HG03575 (cell line): ENCODE measurements at regions not wholly inside any gene's neighbourhood (a gene's known extent, or its start where the extent isn't known, plus 50 kb on each side); places are given as distances from the start of the nearest gene placed in this dataset.
"Not testable (repeated sequence)": the region's sequence is repeated elsewhere in the genome, so short reads cannot be mapped to it uniquely, and the experiment has no call there.

Source experiments
- ATAC-seq: cut with Tn5 transposase; IDR thresholded peaks from one replicate; pipeline ENCODE4 v1.9.1; 2021; ENCODE audit not compliant: unreplicated experiment, insufficient number of reproducible peaks, low FRiP score; ENCODE audit errors: extremely low read depth

- no peak for ATAC-seq
Measured at GRCh38 chr15:100762913-100763834, 116.5 kb upstream of the ALDH1A3 start.

DNA sequence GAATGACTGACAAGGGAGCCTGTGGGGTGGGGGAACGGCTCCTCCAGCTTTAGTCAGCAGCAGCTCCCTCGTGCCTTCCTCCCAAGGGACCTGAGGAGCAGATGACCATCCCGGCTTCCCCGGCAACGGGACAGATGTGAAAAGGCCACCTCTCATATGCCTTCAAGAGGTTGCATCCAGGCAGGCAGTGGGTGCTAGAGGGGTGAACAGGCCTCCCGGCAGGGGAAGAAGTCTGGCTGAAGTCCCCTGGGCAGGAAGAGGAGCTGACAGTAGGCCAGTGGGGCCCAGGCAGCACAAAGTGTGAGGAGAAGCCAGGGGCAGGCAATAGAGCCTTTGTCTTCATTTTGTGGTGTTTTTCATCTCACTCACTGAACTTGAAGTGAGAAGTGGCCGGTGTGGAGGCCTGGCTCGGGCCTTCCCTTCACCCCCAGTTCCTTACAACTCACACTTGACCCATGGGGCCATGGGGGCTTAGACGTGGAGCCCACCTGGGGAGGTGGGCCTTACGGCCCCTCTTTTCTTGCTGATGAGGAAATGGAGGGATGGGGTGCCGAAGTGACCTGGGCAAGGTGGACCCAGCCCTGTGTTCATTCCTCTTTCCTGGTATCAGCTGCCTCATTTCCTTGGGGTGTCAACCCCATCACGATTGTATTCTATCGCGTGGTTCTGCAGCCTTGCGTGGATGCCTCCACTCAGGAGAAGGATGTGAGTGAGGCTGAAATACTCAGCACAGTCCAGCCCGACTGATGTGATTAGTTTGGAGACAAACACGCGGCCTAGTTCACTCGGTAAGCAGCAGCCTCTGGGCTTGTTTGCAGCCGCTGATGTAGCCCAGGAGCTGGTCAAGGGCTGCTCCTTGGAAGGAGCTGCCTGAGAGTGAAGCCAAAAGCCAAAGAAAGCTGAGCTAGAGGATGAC, 115.5 kb upstream of the ALDH1A3 start:
- ATAC-seq = no peak

DNA sequence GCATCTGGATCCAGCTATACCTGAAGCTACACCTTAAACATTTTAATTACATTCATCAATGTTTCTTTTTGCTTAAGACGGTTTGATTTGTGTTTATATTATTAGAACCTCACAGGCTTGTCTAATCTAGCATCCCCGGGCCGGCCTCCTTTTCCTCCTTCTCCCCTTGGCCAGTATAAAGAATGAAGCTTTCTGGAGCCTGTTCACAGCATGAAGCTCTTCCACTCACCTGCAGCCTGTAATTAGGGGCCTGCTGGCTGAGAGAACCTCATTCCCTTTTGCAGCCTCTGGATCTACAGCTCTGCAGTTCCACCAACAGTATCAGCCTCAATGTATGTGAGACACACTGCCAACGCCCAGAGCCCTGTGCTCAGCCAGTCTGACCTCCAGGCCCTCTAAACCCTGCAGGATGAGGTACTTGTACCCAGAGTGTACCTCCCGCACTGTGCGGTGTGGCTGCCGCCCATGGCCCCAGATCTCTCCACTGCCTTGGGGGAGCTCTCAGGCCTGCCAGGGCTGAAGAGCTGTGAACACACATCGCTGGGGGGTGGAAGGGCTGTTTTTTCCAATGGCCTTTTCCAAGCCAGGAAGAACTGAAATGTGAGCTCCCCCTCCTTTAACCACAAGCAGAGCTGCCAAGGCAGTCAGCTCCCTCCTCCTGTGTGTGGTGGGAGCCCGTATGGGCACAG, 114.7 kb upstream of the ALDH1A3 start:
- ATAC-seq = no peak

GRCh38 chr15:100765467-100766241, 114.0 kb upstream of the ALDH1A3 start:
- ATAC-seq = no peak

GRCh38 chr15:100766243-100767000, 113.2 kb upstream of the ALDH1A3 start:
- no peak for ATAC-seq

GRCh38 chr15:100767001-100767825, 112.4 kb upstream of the ALDH1A3 start:
- ATAC-seq = no peak

DNA sequence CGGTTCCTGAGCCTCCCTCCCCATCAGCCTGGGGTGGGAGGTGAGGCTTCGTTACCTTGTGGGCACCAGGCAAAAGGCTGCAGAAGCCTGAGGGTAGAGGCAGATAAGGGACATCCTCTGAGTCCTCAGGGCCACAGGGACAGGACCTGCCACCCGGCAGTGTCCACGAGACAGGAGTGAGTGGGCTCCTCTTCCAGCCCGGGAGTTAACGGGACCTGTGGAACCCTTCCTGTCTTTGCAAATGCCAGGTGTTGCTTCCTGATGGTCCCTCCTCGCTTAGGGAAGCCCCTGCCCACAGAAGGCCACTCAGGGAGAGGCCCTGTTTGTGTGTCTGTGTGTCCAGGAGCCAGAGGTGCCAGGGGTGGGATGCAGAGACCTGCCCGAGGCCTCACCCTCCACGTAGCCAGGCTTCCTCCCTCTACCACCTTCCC, 111.1 kb upstream of the ALDH1A3 start:
- ATAC-seq = no peak

- ATAC-seq = no peak
Measured at GRCh38 chr15:100769043-100769974, 110.3 kb upstream of the ALDH1A3 start.

DNA sequence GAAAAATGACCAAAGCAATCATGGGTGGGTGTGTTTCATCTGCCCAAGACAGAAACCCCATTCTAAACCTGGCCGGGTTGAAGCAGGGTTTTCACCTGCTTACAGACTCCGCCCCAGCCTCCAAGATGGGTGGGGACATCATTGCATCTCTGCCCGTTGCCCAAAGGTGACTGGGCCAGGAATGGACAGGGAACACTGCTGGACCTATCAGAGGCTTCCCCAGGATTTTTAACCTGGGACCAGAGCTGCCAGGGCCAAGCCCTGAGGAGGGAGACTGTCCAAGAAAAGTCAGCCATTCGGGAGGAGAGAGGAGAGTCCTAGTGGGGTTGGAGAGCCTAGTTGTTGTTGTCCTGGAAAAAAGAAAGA, 109.7 kb upstream of the ALDH1A3 start:
- no peak for ATAC-seq

GRCh38 chr15:100770661-100771584, 108.7 kb upstream of the ALDH1A3 start:
- ATAC-seq = no peak

DNA sequence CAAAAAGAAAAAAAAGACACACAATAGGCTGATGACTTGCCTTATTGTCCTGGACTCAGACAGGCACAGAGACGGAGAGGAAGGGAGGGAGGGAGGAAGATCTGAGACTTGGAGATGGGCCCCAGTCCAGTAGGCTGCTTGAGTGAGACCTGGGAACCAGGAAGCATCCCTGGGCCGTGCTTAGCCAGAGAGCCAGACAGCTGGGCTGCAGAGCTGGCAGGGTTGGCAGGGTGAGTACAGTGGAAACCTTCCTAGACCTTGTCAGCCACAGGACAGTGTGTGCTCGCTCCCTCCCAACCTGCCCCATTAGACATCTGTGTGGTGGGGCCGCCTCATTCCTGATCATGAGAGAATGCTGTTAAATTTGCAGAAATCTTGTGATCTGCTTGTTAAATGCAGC, 107.9 kb upstream of the ALDH1A3 start:
- ATAC-seq = no peak

GRCh38 chr15:100772478-100772877, 107.2 kb upstream of the ALDH1A3 start:
- no peak for ATAC-seq

- ATAC-seq = no peak
Measured at GRCh38 chr15:100772892-100773520, 106.6 kb upstream of the ALDH1A3 start.

- ATAC-seq = not testable (repeated sequence)
Measured at GRCh38 chr15:100774044-100774443, 105.6 kb upstream of the ALDH1A3 start.
